ENCODE measurements at regions not wholly inside any gene's neighbourhood (a gene's known extent, or its start where the extent isn't known, plus 50 kb on each side); places are given as distances from the start of the nearest gene placed in this dataset.

DNA sequence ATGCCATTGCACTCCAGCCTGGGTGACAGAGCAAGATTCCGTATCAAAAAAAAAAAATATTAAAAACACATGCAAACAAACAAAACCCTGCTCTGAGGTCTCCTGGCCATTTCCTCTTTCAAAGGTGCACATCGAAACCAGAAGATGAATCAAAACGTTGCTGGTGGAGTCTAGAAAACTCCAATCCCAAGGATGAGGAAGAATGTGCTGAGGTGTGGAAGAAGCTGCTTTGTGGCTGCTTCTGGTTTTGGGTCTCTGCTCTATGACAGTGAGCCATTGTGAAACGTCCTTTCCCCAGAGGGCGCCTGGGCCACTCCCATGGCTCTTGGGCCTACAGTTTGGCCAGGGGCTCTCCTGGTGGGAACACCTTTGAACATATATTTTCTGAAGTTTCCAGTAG, 112.6 kb downstream of the IRF8 start:
- TF ChIP-seq, protein P1, sequence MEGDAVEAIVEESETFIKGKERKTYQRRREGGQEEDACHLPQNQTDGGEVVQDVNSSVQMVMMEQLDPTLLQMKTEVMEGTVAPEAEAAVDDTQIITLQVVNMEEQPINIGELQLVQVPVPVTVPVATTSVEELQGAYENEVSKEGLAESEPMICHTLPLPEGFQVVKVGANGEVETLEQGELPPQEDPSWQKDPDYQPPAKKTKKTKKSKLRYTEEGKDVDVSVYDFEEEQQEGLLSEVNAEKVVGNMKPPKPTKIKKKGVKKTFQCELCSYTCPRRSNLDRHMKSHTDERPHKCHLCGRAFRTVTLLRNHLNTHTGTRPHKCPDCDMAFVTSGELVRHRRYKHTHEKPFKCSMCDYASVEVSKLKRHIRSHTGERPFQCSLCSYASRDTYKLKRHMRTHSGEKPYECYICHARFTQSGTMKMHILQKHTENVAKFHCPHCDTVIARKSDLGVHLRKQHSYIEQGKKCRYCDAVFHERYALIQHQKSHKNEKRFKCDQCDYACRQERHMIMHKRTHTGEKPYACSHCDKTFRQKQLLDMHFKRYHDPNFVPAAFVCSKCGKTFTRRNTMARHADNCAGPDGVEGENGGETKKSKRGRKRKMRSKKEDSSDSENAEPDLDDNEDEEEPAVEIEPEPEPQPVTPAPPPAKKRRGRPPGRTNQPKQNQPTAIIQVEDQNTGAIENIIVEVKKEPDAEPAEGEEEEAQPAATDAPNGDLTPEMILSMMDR (IDR thresholded peaks at IDR 0.05; ENCODE audit: low read depth, low read length, poor library complexity, severe bottlenecking): no peak
- TF ChIP-seq EZH2phosphoT487 (IDR thresholded peaks at IDR 0.05; ENCODE audit: borderline replicate concordance, low read length): no peak

Data from DOHH2 (cell line).